ENCODE measurements at regions not wholly inside any gene's neighbourhood (a gene's known extent, or its start where the extent isn't known, plus 50 kb on each side); places are given as distances from the start of the nearest gene placed in this dataset.

- no peak for TF ChIP-seq CHD7 (IDR thresholded peaks at IDR 0.05; ENCODE audit: insufficient replicate concordance, low read length)
- no peak for TF ChIP-seq TAF1 (IDR thresholded peaks at IDR 0.05; ENCODE audit: low read depth, low read length)
- no peak for TF ChIP-seq SIX5 (IDR thresholded peaks at IDR 0.05; ENCODE audit: low read depth, low read length)
- no peak for TF ChIP-seq RXRA (IDR thresholded peaks at IDR 0.05; ENCODE audit: insufficient read depth, low read depth, low read length)
- no peak for TF ChIP-seq NANOG (IDR thresholded peaks at IDR 0.05; ENCODE audit: insufficient read depth, low read depth, low read length, poor library complexity, severe bottlenecking)
- TF ChIP-seq HDAC2 (IDR thresholded peaks at IDR 0.05; ENCODE audit: borderline replicate concordance in 1 of 2, low read depth in 2 of 2, low read length in 2 of 2) = no peak
- no peak for TF ChIP-seq SAP30 (IDR thresholded peaks at IDR 0.05; ENCODE audit: insufficient read depth, insufficient replicate concordance, low read length)
- no peak for TF ChIP-seq SIN3A (conservative IDR thresholded peaks at IDR 0.05 in 1 of 2, IDR thresholded peaks at IDR 0.05 in 1 of 2; ENCODE audit: low read depth in 1 of 2, low read length in 2 of 2)
- TF ChIP-seq RBBP5 (IDR thresholded peaks at IDR 0.05; ENCODE audit: borderline replicate concordance, low read depth, low read length) = no peak
- no peak for TF ChIP-seq TEAD4 (IDR thresholded peaks at IDR 0.05; ENCODE audit: low read depth, low read length)
Observed at GRCh38 chr3:36282766-36283165, 97.5 kb upstream of the STAC start (continued).

All from H1 (cell line).